GM18511 (cell line): ENCODE measurements at regions not wholly inside any gene's neighbourhood (a gene's known extent, or its start where the extent isn't known, plus 50 kb on each side); places are given as distances from the start of the nearest gene placed in this dataset.
"Not testable (repeated sequence)": the region's sequence is repeated elsewhere in the genome, so short reads cannot be mapped to it uniquely, and the experiment has no call there.

Experiments used
- ATAC-seq: cut with Tn5 transposase; IDR thresholded peaks from one replicate; pipeline ENCODE4 v1.9.1; 2021; ENCODE audit warnings: mild to moderate bottlenecking, moderate library complexity; ENCODE audit not compliant: unreplicated experiment

DNA sequence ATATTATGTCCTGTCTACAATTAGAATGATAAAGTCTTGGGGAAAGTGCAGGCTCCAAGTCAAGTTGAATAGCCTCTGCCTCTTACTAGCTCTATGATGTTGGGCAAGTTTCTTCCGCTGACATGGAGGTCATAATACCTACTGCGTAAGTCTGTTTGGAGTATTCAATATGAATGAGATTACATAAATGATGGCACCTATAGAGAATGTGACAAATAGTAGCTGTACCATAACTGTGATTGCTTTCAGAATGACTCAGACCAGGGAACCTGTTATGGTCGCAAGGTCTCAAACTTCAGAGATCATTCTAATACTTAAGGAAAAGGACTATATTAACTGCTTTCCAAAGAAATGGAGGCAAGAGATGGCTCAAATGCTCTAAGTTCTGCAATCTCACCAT lies 94.0 kb upstream of the ABCA1 start:
- no peak for ATAC-seq

DNA sequence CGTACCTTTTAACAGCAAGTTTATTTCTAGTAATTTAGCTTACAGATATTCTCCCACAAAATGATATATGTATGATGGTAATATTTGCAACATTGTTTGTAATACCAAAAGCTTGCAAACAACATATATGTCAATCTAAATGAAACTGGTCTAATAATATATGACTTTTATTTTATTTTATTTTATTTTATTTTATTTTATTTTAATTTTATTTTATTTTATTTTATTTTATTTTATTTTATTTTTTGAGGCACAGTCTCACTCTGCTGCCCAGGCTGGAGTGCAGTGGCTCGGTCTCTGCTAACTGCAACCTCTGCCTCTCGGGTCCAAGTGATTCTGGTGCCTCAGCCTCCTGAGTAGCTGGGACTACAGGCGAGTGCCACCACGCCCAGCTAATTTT lies 94.6 kb upstream of the ABCA1 start:
- not testable (repeated sequence) for ATAC-seq

DNA sequence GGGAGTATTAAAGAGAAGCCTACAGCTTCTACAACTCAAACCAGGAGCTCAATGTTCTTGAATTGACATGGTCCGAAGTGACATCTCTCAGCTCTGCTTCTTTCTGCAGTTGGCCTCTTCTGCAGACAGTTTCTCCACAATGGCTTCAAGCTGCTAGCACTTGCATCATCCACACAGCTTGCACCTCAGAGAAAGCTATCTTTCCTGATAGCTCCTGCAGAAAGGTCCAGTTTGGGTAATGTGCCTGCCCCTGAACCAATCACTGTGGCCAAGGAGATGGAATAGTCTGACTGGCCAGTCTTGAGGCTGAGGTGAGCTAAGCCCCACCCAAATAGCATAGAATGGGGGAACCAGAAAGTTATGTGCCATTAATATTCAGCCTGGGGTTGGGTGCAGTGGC lies 95.8 kb upstream of the ABCA1 start:
- ATAC-seq = no peak

DNA sequence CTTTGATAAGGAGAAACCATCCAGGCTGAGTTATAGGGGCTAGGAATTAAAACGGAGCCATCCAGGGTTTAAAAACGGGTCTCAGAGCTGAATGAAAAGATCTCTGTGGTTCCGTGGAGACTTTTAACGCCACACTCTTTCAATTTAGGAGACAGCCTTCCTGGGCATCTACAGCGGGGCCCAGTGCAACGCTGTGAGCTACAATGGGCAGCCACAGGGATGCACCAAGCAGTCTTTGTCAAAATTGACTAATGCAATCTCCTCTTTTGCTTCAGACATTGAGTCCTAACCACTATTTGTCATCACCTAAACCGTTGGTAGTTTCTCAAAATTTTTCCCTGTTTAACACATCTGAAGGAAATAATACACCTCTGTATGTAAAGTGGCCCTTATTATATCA lies 96.6 kb upstream of the ABCA1 start:
- ATAC-seq = no peak

DNA sequence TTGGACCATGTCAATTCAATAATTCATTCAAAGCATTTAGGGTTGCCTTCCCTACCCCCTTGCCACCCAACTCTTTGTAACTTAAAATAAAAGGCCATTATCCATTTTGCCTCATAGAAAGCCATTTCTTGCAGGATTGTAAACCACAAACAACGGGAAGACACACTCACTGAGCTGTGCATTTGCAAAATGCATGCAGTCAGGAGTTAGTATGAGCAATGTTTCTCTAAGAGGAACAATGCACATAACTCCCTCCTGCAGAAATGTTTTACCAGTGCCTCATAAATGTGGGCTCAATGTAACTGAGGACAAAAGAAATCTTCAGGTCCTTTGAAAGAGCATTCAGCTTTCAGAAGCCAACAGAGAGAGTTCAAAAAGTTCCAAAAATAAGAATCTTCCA lies 98.5 kb upstream of the ABCA1 start:
- no peak for ATAC-seq

DNA sequence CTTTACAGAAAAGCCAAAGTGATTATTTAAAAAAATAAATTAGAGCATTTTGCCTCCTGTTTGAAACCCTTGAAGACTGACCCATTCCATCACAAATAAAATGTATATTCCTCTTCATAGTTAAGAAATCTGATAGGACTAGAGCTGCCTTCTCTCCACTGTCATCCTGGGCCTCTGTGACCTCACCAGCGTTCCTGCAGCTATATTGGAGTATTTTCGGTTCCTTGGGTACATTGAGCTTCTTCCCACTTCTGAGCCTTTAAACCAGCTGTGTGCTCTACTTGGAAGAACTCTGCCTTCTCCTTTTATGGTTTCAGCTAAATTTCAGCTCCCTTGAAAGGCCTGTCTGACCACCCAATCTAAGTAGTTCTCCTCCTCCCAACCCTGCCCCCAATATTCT lies 99.1 kb upstream of the ABCA1 start:
- ATAC-seq = no peak

DNA sequence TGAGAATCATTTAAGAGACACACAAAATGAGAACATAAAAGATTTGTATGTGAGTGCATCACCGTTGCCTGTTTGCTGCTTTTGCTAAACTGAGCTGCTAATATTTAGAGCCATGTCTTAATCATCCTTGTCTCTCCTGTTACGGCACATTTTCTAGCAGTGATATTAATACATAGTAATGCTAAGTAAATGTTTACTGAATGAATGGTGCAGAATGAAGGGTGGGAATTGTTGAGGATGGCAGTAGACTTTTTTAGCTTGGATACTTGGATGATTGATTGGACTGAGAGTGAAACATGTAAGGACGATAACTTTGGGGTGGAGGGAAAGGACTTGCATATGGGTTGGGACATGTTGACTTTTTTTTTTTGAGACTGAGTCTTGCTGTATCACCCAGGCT lies 102.3 kb upstream of the ABCA1 start:
- ATAC-seq = no peak

DNA sequence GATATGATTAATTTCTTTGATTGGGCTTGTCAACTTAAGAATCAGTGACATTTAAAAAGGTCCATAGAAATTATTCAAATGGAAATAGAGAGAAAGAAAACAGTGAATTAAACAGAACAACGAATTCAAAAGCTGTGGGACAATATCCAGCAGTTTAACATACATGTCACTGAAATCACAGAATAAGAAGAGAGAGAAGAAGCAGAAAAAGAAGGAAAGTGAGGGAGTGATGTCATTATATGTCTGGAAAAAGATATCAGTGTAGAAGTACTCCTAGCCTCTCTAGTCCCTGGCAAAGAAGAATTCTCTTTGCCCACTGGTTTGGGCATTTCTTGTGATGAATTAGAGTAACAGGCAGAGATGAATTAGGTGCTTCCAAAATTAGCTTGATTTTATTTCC lies 109.2 kb upstream of the ABCA1 start:
- ATAC-seq = no peak

DNA sequence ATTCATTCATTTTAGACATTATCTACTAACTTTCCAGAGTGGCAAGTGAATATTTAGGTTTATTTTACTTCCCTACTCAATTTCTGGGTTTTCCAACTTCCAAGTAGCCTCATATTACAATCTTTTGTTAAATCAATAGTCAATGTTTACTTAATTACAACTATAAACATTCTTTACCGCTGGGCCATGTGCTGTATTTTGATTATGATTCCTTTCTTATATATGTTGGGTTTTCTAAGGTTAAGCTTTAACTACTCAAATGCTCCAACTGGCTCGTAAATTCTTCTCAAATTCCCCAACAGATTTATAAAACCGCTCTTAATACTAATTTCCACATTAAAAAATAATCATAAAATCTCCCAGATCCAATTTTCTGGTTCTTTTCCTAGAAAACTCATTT lies 110.1 kb upstream of the ABCA1 start:
- ATAC-seq = no peak

DNA sequence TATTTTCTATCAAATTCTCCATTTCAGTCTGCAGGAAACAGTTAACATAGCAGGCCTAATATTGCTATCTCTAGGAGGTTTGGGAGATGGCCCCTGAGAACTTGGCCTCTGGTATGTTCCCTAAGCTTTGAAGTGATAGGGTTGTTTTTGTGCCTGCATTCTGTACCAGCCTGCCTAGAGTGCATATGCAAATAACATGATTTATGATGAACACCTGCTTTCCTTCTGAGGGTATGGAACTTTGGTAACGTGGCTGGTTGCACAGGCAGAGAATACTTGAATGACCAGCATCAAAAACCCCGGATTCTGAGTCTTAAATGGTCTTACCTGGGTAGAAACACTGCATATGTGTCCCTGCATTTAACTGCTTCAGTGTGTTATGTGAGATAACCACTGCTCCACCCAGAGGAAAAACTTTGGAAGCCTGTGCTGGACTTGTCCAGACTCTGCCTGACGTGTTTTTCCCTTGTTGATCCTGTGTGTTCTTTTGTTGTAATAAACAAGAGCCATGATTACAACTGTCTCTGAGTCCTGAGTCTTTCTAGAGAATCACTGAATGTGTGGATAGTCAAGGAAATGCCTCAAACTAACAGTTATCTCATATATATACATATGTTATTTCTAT lies 111.3 kb upstream of the ABCA1 start:
- no peak for ATAC-seq

DNA sequence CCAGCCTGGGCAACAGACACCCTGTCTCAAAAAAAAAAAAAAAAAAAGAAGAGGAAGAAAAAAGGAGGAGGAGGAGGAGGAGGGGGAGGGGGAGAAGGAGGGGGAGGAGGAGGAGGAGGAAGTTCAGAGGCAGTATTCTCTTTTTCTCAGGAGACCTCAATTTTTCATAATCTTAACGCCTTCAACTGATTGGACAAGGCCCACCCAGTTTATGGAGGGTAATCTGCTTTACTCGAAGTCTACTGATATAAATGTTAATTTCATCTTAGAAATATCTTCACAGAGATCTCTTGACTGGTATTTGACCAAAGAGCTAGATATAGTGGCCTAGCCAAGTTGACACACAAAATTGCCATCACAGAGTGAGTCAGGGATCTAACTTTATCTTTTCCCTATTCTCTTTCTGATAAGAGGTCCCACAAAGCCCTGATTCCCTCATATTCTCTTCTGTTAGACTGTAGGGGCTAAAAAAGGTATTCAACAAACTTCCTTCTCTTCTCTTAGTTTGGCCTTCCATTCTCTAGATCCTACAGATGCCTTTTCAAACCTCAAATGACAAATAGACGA lies 115.5 kb upstream of the ABCA1 start:
- no peak for ATAC-seq

DNA sequence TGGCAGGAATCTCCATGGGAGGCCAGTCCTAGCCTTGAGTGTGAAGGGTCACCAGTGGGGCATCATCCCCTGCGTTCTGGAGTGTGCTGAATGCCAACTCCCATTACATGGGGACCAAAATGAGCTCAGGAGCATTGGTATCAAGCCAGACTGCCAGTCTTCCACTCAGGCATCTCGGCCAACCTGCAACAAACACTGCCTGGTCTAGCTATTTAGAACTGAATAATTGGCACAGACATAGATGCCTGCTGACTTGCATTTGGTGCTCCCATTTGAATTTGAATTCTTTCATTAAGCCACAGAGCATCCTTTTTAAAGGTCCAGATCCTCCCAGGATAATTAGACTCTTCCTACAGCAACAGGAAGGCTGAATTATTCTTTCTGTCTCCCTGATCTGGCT lies 116.6 kb upstream of the ABCA1 start:
- ATAC-seq = no peak

DNA sequence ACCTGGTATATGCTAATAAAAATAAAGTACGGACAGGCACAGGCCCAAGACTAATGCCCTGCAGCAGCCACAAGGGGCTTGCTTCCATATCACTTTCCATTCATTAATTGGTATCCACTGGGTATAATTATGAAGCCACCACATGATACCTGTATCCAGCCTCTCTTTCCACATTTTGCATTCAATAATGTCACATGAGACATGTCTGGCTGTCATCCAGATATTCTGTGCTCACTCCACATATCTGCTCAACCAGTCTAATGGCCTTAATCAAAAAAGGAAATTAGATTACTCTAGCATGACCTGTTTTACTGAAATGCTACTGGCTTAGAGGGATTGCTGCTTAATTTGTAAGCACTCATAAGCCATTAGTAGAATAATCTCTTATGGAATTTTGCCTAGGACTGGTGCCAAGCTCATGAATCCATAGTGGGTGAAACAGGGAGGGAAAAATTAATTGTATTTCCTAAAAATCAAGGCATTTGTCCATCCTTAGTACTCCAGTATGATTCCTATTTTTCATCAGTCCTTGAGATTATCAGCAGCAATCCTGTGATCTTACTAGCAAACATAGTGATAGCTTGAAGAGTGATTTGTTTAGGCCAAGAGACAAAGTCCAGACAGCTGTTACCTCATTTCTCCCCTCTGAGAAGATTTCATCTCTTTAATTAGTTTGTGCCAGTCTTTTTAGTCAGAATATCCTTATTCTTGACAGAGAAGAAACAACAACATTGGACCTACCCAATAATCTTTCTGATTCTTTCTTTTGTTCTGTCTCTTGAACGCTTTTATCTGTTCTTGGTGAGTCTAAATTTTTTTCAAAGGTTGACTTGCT lies 119.2 kb upstream of the ABCA1 start:
- no peak for ATAC-seq

DNA sequence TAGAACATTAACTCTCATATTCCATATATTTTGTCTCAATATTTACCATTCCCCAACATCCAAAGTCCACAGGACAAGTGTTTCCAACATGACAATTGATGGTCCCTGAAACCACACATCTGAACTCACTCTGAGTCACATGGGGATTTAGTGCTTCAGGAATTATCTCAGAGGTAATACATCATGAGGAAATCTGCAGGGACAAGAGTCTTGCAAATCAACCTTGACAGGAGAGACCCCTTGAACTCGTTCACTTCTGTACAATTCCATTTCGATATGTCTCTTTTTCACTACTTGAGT lies 119.7 kb upstream of the ABCA1 start:
- no peak for ATAC-seq

DNA sequence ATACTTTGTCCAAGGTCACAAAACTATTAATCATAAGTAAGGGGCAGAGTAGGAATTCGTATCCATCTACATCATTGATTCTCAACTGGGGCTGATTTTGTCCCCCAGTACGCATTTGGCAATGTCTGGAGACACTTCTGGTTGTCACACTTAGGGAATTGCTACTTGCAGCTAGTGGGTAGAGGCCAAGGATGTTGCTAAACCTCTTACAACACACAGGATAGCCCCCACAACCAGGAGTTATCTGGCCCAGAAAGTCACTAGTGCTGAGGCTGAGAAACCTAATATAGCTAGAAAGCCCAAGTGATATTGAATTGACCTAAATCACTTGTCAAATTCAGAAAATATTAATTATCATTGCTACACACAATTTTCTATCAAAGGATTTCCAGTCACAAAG lies 120.4 kb upstream of the ABCA1 start:
- ATAC-seq = no peak

DNA sequence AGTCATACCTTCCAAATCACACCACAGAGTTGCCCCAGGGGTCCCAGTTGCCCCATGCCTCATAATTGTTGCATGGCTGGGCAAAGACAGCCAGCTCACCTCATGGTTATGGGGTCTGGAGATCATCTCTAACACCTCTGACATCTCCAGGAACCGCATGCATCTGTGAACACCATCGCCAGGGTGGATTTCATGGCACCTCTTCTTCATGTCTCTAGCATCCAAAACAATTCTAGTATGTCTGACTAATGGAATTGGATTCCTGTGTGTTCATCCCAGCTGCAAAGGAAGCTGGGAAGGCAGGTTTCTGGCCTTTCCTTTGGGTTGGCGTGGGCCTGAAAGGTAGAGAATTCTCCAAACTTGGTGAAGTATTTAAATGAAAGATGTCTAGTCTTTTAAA lies 122.3 kb upstream of the ABCA1 start:
- no peak for ATAC-seq

DNA sequence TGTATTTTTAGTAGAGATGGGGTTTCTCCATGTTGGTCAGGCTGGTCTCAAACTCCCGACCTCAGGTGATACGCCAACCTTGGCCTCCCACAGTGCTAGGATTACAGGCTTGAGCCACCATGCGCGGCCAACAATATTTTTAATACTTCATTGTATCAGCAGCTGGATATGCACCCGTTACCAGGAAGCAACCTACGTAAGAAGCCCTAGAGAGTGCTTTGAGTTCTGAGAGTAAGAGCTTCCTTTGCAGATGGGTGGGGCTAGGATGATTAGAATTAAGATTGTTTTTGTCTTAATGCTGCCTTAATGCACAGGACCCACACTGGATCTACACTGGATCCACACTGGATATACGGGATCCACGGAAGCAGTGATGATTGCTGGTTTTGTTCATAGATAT lies 123.9 kb upstream of the ABCA1 start:
- no peak for ATAC-seq

DNA sequence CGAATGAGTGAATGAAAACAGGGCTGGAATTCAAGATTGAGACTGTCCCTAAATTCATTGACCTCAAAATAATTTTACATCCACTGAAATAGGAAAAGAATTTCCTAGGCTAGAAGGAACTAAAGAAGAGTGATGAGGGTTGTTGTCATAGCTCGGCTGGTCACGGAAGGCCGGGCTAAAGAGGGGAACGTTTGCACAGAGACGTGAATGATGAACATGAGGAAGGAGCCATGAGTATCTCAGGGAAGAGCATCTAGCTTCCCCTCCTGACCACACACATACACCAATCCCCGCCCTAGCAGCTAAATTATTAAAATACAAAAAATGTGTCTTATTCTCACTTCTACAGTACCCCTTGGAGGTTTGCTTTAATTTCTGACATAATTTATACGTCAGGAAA lies 124.4 kb upstream of the ABCA1 start:
- no peak for ATAC-seq

DNA sequence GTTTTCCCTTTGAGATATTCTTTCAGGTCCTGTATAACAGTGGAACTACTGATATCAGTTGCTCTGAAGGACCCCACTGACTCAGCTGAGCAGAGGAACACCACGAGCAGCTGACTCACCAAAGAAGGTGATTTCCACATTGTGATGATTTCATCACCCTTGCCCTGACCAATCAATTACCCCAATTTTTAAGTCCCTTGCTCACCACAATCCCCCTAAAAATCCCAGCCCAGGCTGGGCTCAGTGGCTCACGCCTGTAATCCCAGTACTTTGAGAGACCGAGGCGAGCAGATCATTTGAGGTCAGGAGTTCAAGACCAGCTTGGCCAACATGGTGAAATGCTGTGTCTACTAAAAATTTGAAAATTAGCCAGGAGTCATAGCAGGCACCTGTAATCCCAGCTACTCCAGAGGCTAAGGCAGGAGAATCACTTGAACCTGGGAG lies 125.3 kb upstream of the ABCA1 start:
- ATAC-seq = peak; percentile 84

DNA sequence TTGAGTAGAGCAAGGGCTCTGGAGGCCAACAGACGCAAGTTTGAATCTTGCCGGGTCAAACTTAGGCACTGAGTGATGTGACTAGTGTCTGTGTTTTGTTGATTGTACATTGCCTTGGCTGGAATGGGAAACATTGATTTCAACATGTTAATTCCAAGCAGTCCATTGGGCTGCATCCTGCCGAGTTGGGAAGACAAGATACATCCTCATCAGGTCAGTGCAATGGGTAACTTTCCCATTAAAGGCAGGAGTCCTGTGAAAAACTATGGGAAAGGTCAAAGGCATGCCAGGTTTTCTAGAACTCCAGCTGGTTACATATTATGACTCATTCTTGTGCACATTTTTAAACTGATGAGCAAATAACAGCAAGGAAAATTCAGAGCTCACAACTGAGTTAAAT lies 126.5 kb upstream of the ABCA1 start:
- no peak for ATAC-seq

DNA sequence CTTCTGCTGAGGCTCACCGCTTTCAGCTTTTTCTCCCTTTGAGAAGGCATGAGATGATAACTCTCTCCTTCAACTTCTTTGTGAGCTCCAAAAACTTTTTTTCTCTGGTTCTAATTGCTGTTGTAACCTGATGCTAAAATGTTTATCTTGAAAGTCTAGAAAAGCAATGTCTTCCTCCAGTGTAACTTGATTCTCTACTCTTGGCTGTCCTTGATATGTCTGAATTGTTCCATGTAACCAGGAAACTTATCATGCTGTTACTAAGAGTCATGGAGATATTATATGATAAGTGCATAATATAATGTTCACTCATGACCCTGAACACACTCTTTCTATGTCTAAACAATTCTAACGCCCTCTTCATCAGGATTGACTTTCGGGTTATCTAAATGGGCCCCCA lies 128.0 kb upstream of the ABCA1 start:
- ATAC-seq = no peak

DNA sequence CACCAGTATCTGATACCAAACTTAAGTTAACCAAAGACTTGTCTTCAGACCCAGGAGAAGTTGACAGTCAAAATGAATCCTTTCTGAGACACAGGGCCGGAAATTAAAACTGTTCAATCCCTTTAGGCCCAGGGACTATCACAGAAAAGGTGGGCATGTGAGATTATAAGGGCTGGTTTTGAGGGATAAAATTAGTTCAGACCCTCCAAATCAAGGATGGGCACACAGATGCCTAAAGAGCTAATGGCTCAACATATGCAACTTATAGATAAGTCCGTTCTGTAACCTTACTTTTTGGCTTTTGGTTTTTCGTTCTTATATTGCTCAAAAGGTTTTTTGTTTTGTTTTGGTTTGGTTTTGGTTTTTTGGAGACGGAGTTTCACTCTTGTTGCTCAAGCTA lies 129.6 kb upstream of the ABCA1 start:
- no peak for ATAC-seq

DNA sequence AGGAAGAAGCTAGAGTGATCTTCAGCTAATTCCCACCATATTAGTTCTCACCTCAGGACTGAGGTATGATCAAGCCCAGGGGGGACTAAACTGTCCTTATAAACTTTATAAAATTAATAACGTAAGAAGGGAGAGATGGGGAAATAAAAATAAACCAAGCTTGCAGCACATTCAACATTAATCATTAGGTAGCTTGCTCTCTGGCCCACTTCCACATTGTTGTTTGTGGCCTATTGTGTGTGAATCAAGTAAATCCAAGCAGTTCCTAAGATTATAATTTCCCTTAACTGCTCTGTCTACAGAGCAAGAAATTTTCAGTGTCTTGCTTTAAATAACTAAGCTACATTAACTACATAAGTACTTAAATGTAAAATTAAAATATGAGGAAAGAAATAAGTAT lies 131.3 kb upstream of the ABCA1 start:
- ATAC-seq = no peak
